Testis (tissue), 2 donors: ENCODE measurements at regions not wholly inside any gene's neighbourhood (a gene's known extent, or its start where the extent isn't known, plus 50 kb on each side); places are given as distances from the start of the nearest gene placed in this dataset.

Experiments used
- CTCF ChIP-seq, 3 experiments: fragments of 450-650 bp in 2 of 3; fragments of 200-600 bp in 1 of 3; sonication (generic) in 1 of 3; IDR thresholded peaks; one replicate each; pipeline ENCODE4 v1.5.1; 2016 to 2019; ENCODE audit warnings: antibody characterized with exemption in 3 of 3, mild to moderate bottlenecking in 2 of 3, moderate library complexity in 1 of 3
- POLR2A ChIP-seq: fragments of 450-650 bp; IDR thresholded peaks from one replicate; pipeline ENCODE4 v1.6.1; 2017; ENCODE audit warnings: antibody characterized with exemption, mild to moderate bottlenecking, moderate library complexity

DNA sequence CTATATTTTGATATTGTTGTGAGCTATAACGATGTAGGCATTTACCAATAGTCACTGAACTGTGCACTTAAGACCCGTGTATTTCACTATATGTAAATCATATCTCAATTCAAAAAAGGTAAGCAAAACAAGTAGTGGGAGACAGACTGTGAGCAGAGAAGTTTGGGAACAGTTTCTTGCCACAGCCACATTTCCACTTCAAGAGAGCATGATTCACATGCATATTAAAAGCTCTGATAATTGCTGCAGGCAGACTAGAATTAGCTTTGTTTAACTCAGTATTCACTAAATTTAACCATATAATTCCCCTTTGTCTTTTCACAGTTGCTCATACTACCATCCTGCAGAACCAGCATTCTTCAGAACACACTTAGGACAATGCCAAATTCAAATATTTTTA, 168.4 kb upstream of the ZNF385D start:
- TF ChIP-seq CTCF (IDR thresholded peaks at IDR 0.05) (no peak), POLR2A (no peak)
